Activated T-cell treated with anti-CD3 and anti-CD28 coated beads for 4 hours (primary cell): ENCODE measurements at regions not wholly inside any gene's neighbourhood (a gene's known extent, or its start where the extent isn't known, plus 50 kb on each side); places are given as distances from the start of the nearest gene placed in this dataset.
"Not testable (repeated sequence)": the region's sequence is repeated elsewhere in the genome, so short reads cannot be mapped to it uniquely, and the experiment has no call there.

Source experiments
- DNase-seq: peaks from one replicate; pipeline ENCODE4 v3.0.0-alpha.2; 2020

GRCh38 chr6:149127212-149127611 is 190.3 kb upstream of the TAB2 start:
- DNase-seq: no peak

GRCh38 chr6:149128489-149129145 is 188.9 kb upstream of the TAB2 start:
- DNase-seq: peak; percentile 12

- no peak for DNase-seq
Measured at GRCh38 chr6:149129371-149130077, 188.0 kb upstream of the TAB2 start.

- no peak for DNase-seq
Measured at GRCh38 chr6:149130090-149130489, 187.4 kb upstream of the TAB2 start.

- DNase-seq: no peak
Measured at GRCh38 chr6:149130508-149130907, 187.0 kb upstream of the TAB2 start.

- DNase-seq: no peak
Measured at GRCh38 chr6:149131891-149132290, 185.6 kb upstream of the TAB2 start.

GRCh38 chr6:149132336-149132735 is 185.2 kb upstream of the TAB2 start:
- DNase-seq: no peak

- no peak for DNase-seq
Measured at GRCh38 chr6:149134511-149134933, 183.0 kb upstream of the TAB2 start.

GRCh38 chr6:149135809-149136208 is 181.7 kb upstream of the TAB2 start:
- DNase-seq: no peak

GRCh38 chr6:149136273-149136912 is 181.1 kb upstream of the TAB2 start:
- DNase-seq: no peak

GRCh38 chr6:149136913-149137286 is 180.6 kb upstream of the TAB2 start:
- DNase-seq: no peak

GRCh38 chr6:149137594-149137993 is 179.9 kb upstream of the TAB2 start:
- no peak for DNase-seq

- no peak for DNase-seq
Measured at GRCh38 chr6:149138089-149138488, 179.4 kb upstream of the TAB2 start.

- DNase-seq: no peak
Measured at GRCh38 chr6:149138699-149139294, 178.7 kb upstream of the TAB2 start.

GRCh38 chr6:149139782-149140136 is 177.8 kb upstream of the TAB2 start:
- DNase-seq: no peak

GRCh38 chr6:149140137-149140909 is 177.2 kb upstream of the TAB2 start:
- no peak for DNase-seq

- no peak for DNase-seq
Measured at GRCh38 chr6:149140910-149141290, 176.6 kb upstream of the TAB2 start.

GRCh38 chr6:149142924-149143429 is 174.5 kb upstream of the TAB2 start:
- no peak for DNase-seq

- not testable (repeated sequence) for DNase-seq
Measured at GRCh38 chr6:149145800-149146199, 171.7 kb upstream of the TAB2 start.

- no peak for DNase-seq
Measured at GRCh38 chr6:149147195-149147594, 170.3 kb upstream of the TAB2 start.

GRCh38 chr6:149147938-149148718 is 169.4 kb upstream of the TAB2 start:
- DNase-seq: no peak

GRCh38 chr6:149149653-149150052 is 167.9 kb upstream of the TAB2 start:
- no peak for DNase-seq
